ENCODE measurements at regions not wholly inside any gene's neighbourhood (a gene's known extent, or its start where the extent isn't known, plus 50 kb on each side); places are given as distances from the start of the nearest gene placed in this dataset.

DNA sequence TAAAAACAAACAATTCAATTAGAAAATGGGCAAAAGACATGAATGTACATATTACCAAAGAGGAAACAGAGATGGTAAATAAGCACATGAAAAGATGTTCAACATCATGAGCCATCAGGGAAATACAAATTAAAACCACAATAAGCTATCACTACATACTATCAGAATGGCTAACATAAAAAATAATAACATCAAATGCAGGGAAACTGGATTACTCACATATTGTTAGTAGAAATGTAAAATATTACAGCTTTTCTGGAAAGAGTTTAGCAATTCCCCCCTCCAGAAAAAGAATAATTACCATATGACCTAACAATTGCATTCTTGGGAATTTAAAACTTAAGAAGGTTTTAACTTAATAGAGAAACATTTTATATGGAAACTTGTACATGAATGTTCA is 232.9 kb upstream of the MTPN start:
- TF ChIP-seq BHLHE40 (IDR thresholded peaks at IDR 0.05; ENCODE audit: low read depth, low read length) (no peak), ZNF302 (CRISPR knock-in tag; IDR thresholded peaks at IDR 0.05) (no peak), CEBPB (IDR thresholded peaks at IDR 0.05) (no peak), POLR2A (IDR thresholded peaks at IDR 0.05; ENCODE audit: low read length) (no peak), NR3C1 (IDR thresholded peaks at IDR 0.05) (no peak), JUN (IDR thresholded peaks at IDR 0.05) (no peak), CHD2 (IDR thresholded peaks at IDR 0.05; ENCODE audit: low read length, partially characterized antibody) (no peak), TP53 (CRISPR knock-in tag; IDR thresholded peaks at IDR 0.05) (no peak), RNF2 (IDR thresholded peaks at IDR 0.05; ENCODE audit: borderline replicate concordance, low read depth) (no peak), MAZ (IDR thresholded peaks at IDR 0.05; ENCODE audit: borderline replicate concordance, low read depth, low read length) (no peak)
- TF ChIP-seq, protein P1, sequence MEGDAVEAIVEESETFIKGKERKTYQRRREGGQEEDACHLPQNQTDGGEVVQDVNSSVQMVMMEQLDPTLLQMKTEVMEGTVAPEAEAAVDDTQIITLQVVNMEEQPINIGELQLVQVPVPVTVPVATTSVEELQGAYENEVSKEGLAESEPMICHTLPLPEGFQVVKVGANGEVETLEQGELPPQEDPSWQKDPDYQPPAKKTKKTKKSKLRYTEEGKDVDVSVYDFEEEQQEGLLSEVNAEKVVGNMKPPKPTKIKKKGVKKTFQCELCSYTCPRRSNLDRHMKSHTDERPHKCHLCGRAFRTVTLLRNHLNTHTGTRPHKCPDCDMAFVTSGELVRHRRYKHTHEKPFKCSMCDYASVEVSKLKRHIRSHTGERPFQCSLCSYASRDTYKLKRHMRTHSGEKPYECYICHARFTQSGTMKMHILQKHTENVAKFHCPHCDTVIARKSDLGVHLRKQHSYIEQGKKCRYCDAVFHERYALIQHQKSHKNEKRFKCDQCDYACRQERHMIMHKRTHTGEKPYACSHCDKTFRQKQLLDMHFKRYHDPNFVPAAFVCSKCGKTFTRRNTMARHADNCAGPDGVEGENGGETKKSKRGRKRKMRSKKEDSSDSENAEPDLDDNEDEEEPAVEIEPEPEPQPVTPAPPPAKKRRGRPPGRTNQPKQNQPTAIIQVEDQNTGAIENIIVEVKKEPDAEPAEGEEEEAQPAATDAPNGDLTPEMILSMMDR (IDR thresholded peaks at IDR 0.05): no peak
- TF ChIP-seq, protein P2, sequence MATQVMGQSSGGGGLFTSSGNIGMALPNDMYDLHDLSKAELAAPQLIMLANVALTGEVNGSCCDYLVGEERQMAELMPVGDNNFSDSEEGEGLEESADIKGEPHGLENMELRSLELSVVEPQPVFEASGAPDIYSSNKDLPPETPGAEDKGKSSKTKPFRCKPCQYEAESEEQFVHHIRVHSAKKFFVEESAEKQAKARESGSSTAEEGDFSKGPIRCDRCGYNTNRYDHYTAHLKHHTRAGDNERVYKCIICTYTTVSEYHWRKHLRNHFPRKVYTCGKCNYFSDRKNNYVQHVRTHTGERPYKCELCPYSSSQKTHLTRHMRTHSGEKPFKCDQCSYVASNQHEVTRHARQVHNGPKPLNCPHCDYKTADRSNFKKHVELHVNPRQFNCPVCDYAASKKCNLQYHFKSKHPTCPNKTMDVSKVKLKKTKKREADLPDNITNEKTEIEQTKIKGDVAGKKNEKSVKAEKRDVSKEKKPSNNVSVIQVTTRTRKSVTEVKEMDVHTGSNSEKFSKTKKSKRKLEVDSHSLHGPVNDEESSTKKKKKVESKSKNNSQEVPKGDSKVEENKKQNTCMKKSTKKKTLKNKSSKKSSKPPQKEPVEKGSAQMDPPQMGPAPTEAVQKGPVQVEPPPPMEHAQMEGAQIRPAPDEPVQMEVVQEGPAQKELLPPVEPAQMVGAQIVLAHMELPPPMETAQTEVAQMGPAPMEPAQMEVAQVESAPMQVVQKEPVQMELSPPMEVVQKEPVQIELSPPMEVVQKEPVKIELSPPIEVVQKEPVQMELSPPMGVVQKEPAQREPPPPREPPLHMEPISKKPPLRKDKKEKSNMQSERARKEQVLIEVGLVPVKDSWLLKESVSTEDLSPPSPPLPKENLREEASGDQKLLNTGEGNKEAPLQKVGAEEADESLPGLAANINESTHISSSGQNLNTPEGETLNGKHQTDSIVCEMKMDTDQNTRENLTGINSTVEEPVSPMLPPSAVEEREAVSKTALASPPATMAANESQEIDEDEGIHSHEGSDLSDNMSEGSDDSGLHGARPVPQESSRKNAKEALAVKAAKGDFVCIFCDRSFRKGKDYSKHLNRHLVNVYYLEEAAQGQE (IDR thresholded peaks at IDR 0.05): no peak
